HS-5 (cell line): ENCODE measurements at regions not wholly inside any gene's neighbourhood (a gene's known extent, or its start where the extent isn't known, plus 50 kb on each side); places are given as distances from the start of the nearest gene placed in this dataset.
"Not testable (repeated sequence)": the region's sequence is repeated elsewhere in the genome, so short reads cannot be mapped to it uniquely, and the experiment has no call there.

Source experiments
- DNase-seq: peaks from one replicate; pipeline ENCODE4 v3.0.0-alpha.2; 2012; ENCODE audit warnings: low read depth

- no peak for DNase-seq
Measured at GRCh38 chr6:141394125-141394536, 738.6 kb upstream of the GJE1 start.

- DNase-seq = no peak
Measured at GRCh38 chr6:141393405-141394124, 739.2 kb upstream of the GJE1 start.

- DNase-seq = not testable (repeated sequence)
Measured at GRCh38 chr6:141391135-141391534, 741.6 kb upstream of the GJE1 start.

- no peak for DNase-seq
Measured at GRCh38 chr6:141388666-141389065, 744.1 kb upstream of the GJE1 start.

- no peak for DNase-seq
Measured at GRCh38 chr6:141370438-141370837, 762.3 kb upstream of the GJE1 start.

- DNase-seq = not testable (repeated sequence)
Measured at GRCh38 chr6:141366796-141367195, 765.9 kb upstream of the GJE1 start.

GRCh38 chr6:141364694-141365093 is 768.0 kb upstream of the GJE1 start:
- no peak for DNase-seq

- DNase-seq = no peak
Measured at GRCh38 chr6:141364232-141364631, 768.5 kb upstream of the GJE1 start.

- no peak for DNase-seq
Measured at GRCh38 chr6:141361559-141361958, 771.2 kb upstream of the GJE1 start.

GRCh38 chr6:141359953-141360352 is 772.8 kb upstream of the GJE1 start:
- no peak for DNase-seq

- no peak for DNase-seq
Measured at GRCh38 chr6:141354191-141354955, 778.4 kb upstream of the GJE1 start.

GRCh38 chr6:141351721-141352120 is 781.0 kb upstream of the GJE1 start:
- no peak for DNase-seq

GRCh38 chr6:141349710-141350109 is 783.0 kb upstream of the GJE1 start:
- no peak for DNase-seq

- no peak for DNase-seq
Measured at GRCh38 chr6:141347906-141348492, 784.7 kb upstream of the GJE1 start.

GRCh38 chr6:141347086-141347485 is 785.6 kb upstream of the GJE1 start:
- DNase-seq = no peak

GRCh38 chr6:141346535-141346934 is 786.2 kb upstream of the GJE1 start:
- no peak for DNase-seq

GRCh38 chr6:141337191-141337590 is 795.5 kb upstream of the GJE1 start:
- DNase-seq = no peak

- no peak for DNase-seq
Measured at GRCh38 chr6:141335477-141336273, 797.0 kb upstream of the GJE1 start.

GRCh38 chr6:141326925-141327324 is 805.8 kb upstream of the GJE1 start:
- no peak for DNase-seq

GRCh38 chr6:141326426-141326825 is 806.3 kb upstream of the GJE1 start:
- peak; percentile 98 for DNase-seq

- DNase-seq = no peak
Measured at GRCh38 chr6:141321493-141322347, 811.0 kb upstream of the GJE1 start.
